Thoracic aorta (tissue), 2 donors: ENCODE measurements at regions not wholly inside any gene's neighbourhood (a gene's known extent, or its start where the extent isn't known, plus 50 kb on each side); places are given as distances from the start of the nearest gene placed in this dataset.
A peak's percentile ranks its signal among the peaks of the same experiment; 100 is the strongest.
"Not testable (repeated sequence)": the region's sequence is repeated elsewhere in the genome, so short reads cannot be mapped to it uniquely, and the experiment has no call there.

Experiments used
- ATAC-seq: fragments of 150-250 bp; one replicate; pipeline ENCODE4 v1.8.0; 2017; ENCODE audit warnings: low read depth; ENCODE audit not compliant: insufficient number of reproducible peaks, low FRiP score
- DNase-seq: peaks from one replicate; pipeline ENCODE4 v3.0.0-alpha.2; 2020; ENCODE audit warnings: low spot score
- H3K27ac ChIP-seq, 2 donors: fragments of 200-600 bp; sonication (generic); 1 replicate in 1 of 2; 2 replicates in 1 of 2; pipeline ENCODE4 v1.5.1; 2016; ENCODE audit warnings: mild to moderate bottlenecking in 2 of 2, moderate library complexity in 2 of 2
- H3K27me3 ChIP-seq: fragments of 200-600 bp; sonication (generic); replicated peaks from 2 replicates; pipeline ENCODE4 v1.6.0; 2016; ENCODE audit warnings: mild to moderate bottlenecking; ENCODE audit not compliant: insufficient read depth
- H3K36me3 ChIP-seq: fragments of 200-600 bp; sonication (generic); one replicate; pipeline ENCODE4 v1.5.1; 2016
- H3K4me1 ChIP-seq, 2 donors: fragments of 200-600 bp; sonication (generic); 1 replicate in 1 of 2; 2 replicates in 1 of 2; pipeline versions ENCODE4 v1.5.1 to v1.6.0; 2016; ENCODE audit warnings: low read depth in 2 of 2, mild to moderate bottlenecking in 1 of 2; ENCODE audit not compliant: control insufficient read depth in 1 of 2
- H3K4me3 ChIP-seq: fragments of 200-600 bp; sonication (generic); 2 replicates; pipeline ENCODE4 v1.5.1; 2016; ENCODE audit warnings: mild to moderate bottlenecking
- H3K9me3 ChIP-seq: fragments of 200-600 bp; sonication (generic); 2 replicates; pipeline ENCODE4 v1.5.1; 2016
- TF ChIP-seq, protein P1 (sequence below): fragments of 200-600 bp; sonication (generic); IDR thresholded peaks from one replicate; pipeline ENCODE4 v1.5.1; 2019; ENCODE audit warnings: antibody characterized with exemption

DNA sequence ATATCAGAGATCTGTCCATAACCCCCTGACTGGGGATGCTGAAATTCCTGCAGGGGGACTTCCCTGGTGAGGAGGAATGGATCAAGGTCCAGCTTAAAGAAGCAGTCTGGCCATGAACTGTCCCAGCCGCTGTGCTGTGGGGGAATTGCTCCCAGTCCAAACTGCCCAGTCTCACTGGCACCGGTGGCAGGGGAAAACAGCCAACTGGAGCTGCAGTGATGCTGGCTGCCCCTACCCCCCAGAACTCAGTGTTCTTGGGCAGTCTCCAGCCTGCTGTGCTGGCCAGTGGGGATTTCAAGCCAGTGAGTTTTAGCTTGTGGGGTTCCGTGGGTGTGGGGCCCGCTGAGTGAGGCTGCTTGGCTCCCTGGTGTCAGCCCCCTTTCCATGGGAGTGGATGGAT is 306.5 kb upstream of the RPS23 start:
- Histone ChIP-seq H3K36me3 (no peaks in the 10 kb centered on the region), H3K4me3 (no peak overlapping the region), H3K4me1 (peaks cover 5 to 41% of the 10 kb centered on the region in 2 donors), H3K9me3 (peaks cover 3% of the 10 kb centered on the region), H3K27ac (peak overlapping the region; percentile 66 to 84), H3K27me3 (no peaks in the 10 kb centered on the region)
- ATAC-seq (peak; percentile 28), DNase-seq (no peak)
- TF ChIP-seq, protein P1, sequence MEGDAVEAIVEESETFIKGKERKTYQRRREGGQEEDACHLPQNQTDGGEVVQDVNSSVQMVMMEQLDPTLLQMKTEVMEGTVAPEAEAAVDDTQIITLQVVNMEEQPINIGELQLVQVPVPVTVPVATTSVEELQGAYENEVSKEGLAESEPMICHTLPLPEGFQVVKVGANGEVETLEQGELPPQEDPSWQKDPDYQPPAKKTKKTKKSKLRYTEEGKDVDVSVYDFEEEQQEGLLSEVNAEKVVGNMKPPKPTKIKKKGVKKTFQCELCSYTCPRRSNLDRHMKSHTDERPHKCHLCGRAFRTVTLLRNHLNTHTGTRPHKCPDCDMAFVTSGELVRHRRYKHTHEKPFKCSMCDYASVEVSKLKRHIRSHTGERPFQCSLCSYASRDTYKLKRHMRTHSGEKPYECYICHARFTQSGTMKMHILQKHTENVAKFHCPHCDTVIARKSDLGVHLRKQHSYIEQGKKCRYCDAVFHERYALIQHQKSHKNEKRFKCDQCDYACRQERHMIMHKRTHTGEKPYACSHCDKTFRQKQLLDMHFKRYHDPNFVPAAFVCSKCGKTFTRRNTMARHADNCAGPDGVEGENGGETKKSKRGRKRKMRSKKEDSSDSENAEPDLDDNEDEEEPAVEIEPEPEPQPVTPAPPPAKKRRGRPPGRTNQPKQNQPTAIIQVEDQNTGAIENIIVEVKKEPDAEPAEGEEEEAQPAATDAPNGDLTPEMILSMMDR = no peak

DNA sequence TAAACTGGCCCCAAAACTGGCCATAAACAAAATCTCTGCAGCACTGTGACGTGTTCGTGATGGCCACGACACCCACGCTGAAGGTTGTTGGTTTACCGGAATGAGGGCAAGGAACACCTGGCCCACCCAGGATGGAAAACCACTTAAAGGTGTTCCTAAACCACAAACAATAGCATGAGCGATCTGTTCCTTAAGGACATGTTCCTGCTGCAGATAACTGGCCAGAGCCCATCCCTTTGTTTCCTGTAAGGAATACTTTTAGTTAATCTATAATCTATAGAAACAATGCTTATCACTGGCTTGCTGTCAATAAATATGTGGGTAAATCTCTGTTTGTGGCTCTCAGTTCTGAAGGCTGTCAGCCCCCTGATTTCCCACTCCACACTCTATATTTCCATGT is 305.2 kb upstream of the RPS23 start:
- ATAC-seq, H3K4me3 ChIP-seq, DNase-seq, H3K27me3 ChIP-seq, H3K36me3 ChIP-seq, H3K9me3 ChIP-seq, H3K27ac ChIP-seq: not testable (repeated sequence)
- H3K4me1 ChIP-seq = peaks cover 5 to 41% of the 10 kb centered on the region in 2 donors

DNA sequence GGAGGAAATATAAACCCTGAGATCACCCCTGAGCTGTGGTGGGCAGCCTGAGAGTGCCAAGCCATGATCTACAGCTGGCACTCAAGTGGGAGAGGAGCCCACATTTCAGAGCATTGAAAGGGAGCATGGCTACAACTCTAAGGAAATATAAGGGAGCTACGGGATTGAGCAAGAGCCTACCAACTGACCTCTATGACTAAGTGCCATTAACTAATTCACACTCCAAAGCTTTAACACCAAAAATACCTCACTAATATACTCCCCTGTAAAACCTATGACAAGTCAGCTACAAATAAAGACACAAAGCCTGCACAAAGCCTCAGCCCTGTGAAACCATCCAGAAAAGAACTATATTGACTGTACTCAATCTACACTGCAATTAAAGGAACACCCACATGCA is 286.8 kb upstream of the RPS23 start:
- H3K4me1 ChIP-seq = peaks cover 13 to 35% of the 10 kb centered on the region in 2 donors
- ATAC-seq (no peak), DNase-seq (no peak)
- H3K27ac ChIP-seq = no peak overlapping the region
- TF ChIP-seq, protein P1 = no peak
- H3K27me3 ChIP-seq = no peaks in the 10 kb centered on the region
- H3K36me3 ChIP-seq = no peaks in the 10 kb centered on the region
- H3K9me3 ChIP-seq = no peaks in the 10 kb centered on the region
- no peak overlapping the region for H3K4me3 ChIP-seq

DNA sequence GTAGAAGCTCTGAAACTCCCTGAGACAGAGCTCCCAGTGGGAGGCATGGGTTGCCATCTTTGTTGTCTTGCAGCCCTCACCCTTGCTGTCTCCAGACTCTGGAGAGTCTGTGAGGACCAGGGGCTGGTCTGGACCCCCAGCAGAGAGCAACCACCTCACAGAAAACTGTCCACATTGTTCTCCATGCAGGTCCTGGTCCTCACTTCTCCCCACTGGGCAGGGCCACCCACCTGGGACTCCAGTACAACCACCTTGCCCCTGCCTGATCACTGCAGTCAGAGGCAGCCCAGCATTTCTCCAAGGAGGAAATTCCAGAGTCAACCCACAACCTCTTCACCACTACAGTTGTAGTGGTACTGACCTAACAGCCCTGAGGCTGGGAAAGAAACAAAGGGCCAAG is 285.6 kb upstream of the RPS23 start:
- TF ChIP-seq, protein P1 = no peak
- DNase-seq (no peak), ATAC-seq (no peak)
- H3K27ac ChIP-seq = no peak overlapping the region
- H3K27me3 ChIP-seq = no peaks in the 10 kb centered on the region
- no peaks in the 10 kb centered on the region for H3K36me3 ChIP-seq
- peaks cover 13 to 35% of the 10 kb centered on the region in 2 donors for H3K4me1 ChIP-seq
- no peak overlapping the region for H3K4me3 ChIP-seq
- no peaks in the 10 kb centered on the region for H3K9me3 ChIP-seq

DNA sequence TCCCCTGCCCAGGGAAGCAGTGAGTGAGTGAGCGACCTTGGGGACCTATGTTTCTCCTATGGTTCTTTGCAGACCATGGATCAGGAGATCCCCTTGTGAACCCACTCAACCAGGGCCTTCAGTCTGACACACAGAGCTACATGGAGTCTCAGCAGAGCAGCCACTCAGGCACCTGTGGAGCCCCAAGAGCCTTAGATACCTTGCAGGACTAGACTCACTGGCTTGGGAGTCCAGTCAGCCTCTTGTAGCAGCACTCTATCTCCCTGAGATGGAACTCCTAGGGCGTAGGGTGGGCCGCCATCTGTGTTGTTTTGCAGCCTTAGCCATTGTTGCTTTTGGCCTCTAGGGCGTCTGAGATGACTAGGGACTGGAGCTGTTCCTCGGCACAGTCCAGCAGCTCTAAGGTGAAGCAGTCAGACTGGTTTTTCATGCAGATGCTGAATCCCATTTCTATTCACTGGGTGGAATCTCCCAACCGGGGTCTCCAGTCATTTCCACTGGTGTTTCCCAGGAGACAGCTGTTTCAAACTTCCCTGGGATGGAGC is 284.6 kb upstream of the RPS23 start:
- TF ChIP-seq, protein P1 = peak; percentile 8
- H3K9me3 ChIP-seq = no peaks in the 10 kb centered on the region
- H3K4me1 ChIP-seq = peaks cover 13 to 35% of the 10 kb centered on the region in 2 donors

DNA sequence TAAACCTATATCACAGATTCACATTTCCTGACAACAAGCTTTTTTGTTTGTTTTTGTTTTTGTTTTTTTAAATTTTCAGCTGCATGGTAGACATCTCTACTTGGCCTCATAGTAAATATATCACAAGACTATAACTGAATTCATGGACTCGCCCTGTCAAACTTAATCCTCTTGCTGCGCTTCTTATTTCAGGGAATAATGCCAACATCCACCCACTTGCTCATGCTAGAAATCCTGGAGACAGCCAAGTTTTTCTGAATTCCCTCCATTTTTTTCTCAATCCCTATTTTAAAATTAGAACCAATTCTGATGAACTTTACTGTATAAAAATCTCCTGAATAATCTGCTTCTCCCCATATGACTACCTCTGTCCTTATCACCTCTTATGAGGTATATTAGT is 283.6 kb upstream of the RPS23 start:
- Histone ChIP-seq H3K4me3 (no peak overlapping the region), H3K27me3 (no peaks in the 10 kb centered on the region), H3K4me1 (peaks cover 13 to 35% of the 10 kb centered on the region in 2 donors), H3K36me3 (no peaks in the 10 kb centered on the region), H3K27ac (peak overlapping the region in 1 of 2 donors; percentile 31), H3K9me3 (no peaks in the 10 kb centered on the region)
- ATAC-seq (no peak), DNase-seq (no peak)
- TF ChIP-seq, protein P1 = no peak

More for the DNA sequence above, 284.6 kb upstream of the RPS23 start:
- H3K27me3 ChIP-seq = no peaks in the 10 kb centered on the region
- no peak overlapping the region for H3K4me3 ChIP-seq
- H3K27ac ChIP-seq = peak overlapping the region in 1 of 2 donors; percentile 18
- ATAC-seq (no peak), DNase-seq (no peak)
- H3K36me3 ChIP-seq = no peaks in the 10 kb centered on the region
